ENCODE measurements at regions not wholly inside any gene's neighbourhood (a gene's known extent, or its start where the extent isn't known, plus 50 kb on each side); places are given as distances from the start of the nearest gene placed in this dataset.

- POLR2A ChIA-PET (ENCODE audit: low non-redundant PET) = no interaction called here
- Histone ChIP-seq H3K4me1 (ENCODE audit: insufficient read depth, low read length, poor library complexity, severe bottlenecking) (peaks cover 7% of the 10 kb centered on the region), H3K36me3 (ENCODE audit: insufficient read depth, low read length, poor library complexity, severe bottlenecking) (no peaks in the 10 kb centered on the region), H3K9me3 (ENCODE audit: low read depth, low read length, poor library complexity, severe bottlenecking) (no peaks in the 10 kb centered on the region), H3K27me3 (replicated peaks; ENCODE audit: insufficient read depth, low read depth, low read length, poor library complexity) (no peaks in the 10 kb centered on the region), H3K27ac (ENCODE audit: low read depth, low read length, poor library complexity, severe bottlenecking) (no peak overlapping the region), H3K4me3 (ENCODE audit: low read depth, low read length, poor library complexity, severe bottlenecking) (no peak overlapping the region)
- BruUV-seq (replicated peaks) = no TSS peak
- CTCF ChIA-PET = no interaction called here
- intact Hi-C loops (cut with micrococcal nuclease; ENCODE audit: unreplicated experiment) = no loop called here
- no peak for TF ChIP-seq EZH2 (IDR thresholded peaks at IDR 0.05; ENCODE audit: borderline replicate concordance, low read depth, low read length, poor library complexity, severe bottlenecking)
- no peak for TF ChIP-seq CTCF (conservative IDR thresholded peaks at IDR 0.05; ENCODE audit: low read depth, low read length)
- DNase-seq (ENCODE audit: low spot score) = peak; percentile 14
These were observed 87.5 kb upstream of the SESN3 start for GRCh38 chr11:95318498-95318897.

GRCh38 chr11:95308512-95309035 is 77.6 kb upstream of the SESN3 start:
- ChIA-PET POLR2A (ENCODE audit: low non-redundant PET) (no interaction called here), CTCF (no interaction called here)
- H3K27me3 ChIP-seq (replicated peaks; ENCODE audit: insufficient read depth, low read depth, low read length, poor library complexity) = no peaks in the 10 kb centered on the region
- no peak overlapping the region for H3K27ac ChIP-seq (ENCODE audit: low read depth, low read length, poor library complexity, severe bottlenecking)
- H3K4me3 ChIP-seq (ENCODE audit: low read depth, low read length, poor library complexity, severe bottlenecking) = no peak overlapping the region
- intact Hi-C loops (cut with micrococcal nuclease; ENCODE audit: unreplicated experiment) = no loop called here
- no peaks in the 10 kb centered on the region for H3K9me3 ChIP-seq (ENCODE audit: low read depth, low read length, poor library complexity, severe bottlenecking)
- DNase-seq (ENCODE audit: low spot score) = no peak
- TF ChIP-seq EZH2 (IDR thresholded peaks at IDR 0.05; ENCODE audit: borderline replicate concordance, low read depth, low read length, poor library complexity, severe bottlenecking) = no peak
- H3K4me1 ChIP-seq (ENCODE audit: insufficient read depth, low read length, poor library complexity, severe bottlenecking) = no peaks in the 10 kb centered on the region
- no TSS peak for BruUV-seq (replicated peaks)
- no peaks in the 10 kb centered on the region for H3K36me3 ChIP-seq (ENCODE audit: insufficient read depth, low read length, poor library complexity, severe bottlenecking)

GRCh38 chr11:95307286-95307685 is 76.3 kb upstream of the SESN3 start:
- H3K36me3 ChIP-seq (ENCODE audit: insufficient read depth, low read length, poor library complexity, severe bottlenecking) = no peaks in the 10 kb centered on the region
- no peaks in the 10 kb centered on the region for H3K4me1 ChIP-seq (ENCODE audit: insufficient read depth, low read length, poor library complexity, severe bottlenecking)
- CTCF ChIA-PET = no interaction called here
- no peak for TF ChIP-seq CTCF (conservative IDR thresholded peaks at IDR 0.05; ENCODE audit: low read depth, low read length)
- no peak for TF ChIP-seq EZH2 (IDR thresholded peaks at IDR 0.05; ENCODE audit: borderline replicate concordance, low read depth, low read length, poor library complexity, severe bottlenecking)
- POLR2A ChIA-PET (ENCODE audit: low non-redundant PET) = no interaction called here
- intact Hi-C loops (cut with micrococcal nuclease; ENCODE audit: unreplicated experiment) = no loop called here
- no peak overlapping the region for H3K27ac ChIP-seq (ENCODE audit: low read depth, low read length, poor library complexity, severe bottlenecking)
- no peaks in the 10 kb centered on the region for H3K9me3 ChIP-seq (ENCODE audit: low read depth, low read length, poor library complexity, severe bottlenecking)
- DNase-seq (ENCODE audit: low spot score) = no peak
- no TSS peak for BruUV-seq (replicated peaks)
- no peaks in the 10 kb centered on the region for H3K27me3 ChIP-seq (replicated peaks; ENCODE audit: insufficient read depth, low read depth, low read length, poor library complexity)
- no peak overlapping the region for H3K4me3 ChIP-seq (ENCODE audit: low read depth, low read length, poor library complexity, severe bottlenecking)

GRCh38 chr11:95306801-95307200 is 75.8 kb upstream of the SESN3 start:
- H3K4me1 ChIP-seq (ENCODE audit: insufficient read depth, low read length, poor library complexity, severe bottlenecking) = no peaks in the 10 kb centered on the region
- no TSS peak for BruUV-seq (replicated peaks)
- intact Hi-C loops (cut with micrococcal nuclease; ENCODE audit: unreplicated experiment) = no loop called here
- CTCF ChIA-PET = no interaction called here
- no peak for TF ChIP-seq EZH2 (IDR thresholded peaks at IDR 0.05; ENCODE audit: borderline replicate concordance, low read depth, low read length, poor library complexity, severe bottlenecking)
- TF ChIP-seq CTCF (conservative IDR thresholded peaks at IDR 0.05; ENCODE audit: low read depth, low read length) = no peak
- no peaks in the 10 kb centered on the region for H3K9me3 ChIP-seq (ENCODE audit: low read depth, low read length, poor library complexity, severe bottlenecking)
- H3K4me3 ChIP-seq (ENCODE audit: low read depth, low read length, poor library complexity, severe bottlenecking) = no peak overlapping the region
- H3K27ac ChIP-seq (ENCODE audit: low read depth, low read length, poor library complexity, severe bottlenecking) = no peak overlapping the region
- DNase-seq (ENCODE audit: low spot score) = no peak
- POLR2A ChIA-PET (ENCODE audit: low non-redundant PET) = no interaction called here
- no peaks in the 10 kb centered on the region for H3K27me3 ChIP-seq (replicated peaks; ENCODE audit: insufficient read depth, low read depth, low read length, poor library complexity)
- H3K36me3 ChIP-seq (ENCODE audit: insufficient read depth, low read length, poor library complexity, severe bottlenecking) = no peaks in the 10 kb centered on the region

Measured in A673 (cell line).